Fibroblast of lung (primary cell): ENCODE measurements at regions not wholly inside any gene's neighbourhood (a gene's known extent, or its start where the extent isn't known, plus 50 kb on each side); places are given as distances from the start of the nearest gene placed in this dataset.

ENCODE experiments used
- EZH2 ChIP-seq: IDR thresholded peaks from 2 replicates; pipeline ENCODE4 v1.5.1; 2012; ENCODE audit warnings: low read length, control low read depth, mild to moderate bottlenecking; ENCODE audit errors: missing control alignments
- TF ChIP-seq, protein P1 (sequence below), 2 donors: IDR thresholded peaks in 1 of 2; conservative IDR thresholded peaks in 1 of 2; 1 replicate in 1 of 2; 2 replicates in 1 of 2; pipeline ENCODE4 v1.5.1; 2011 to 2012; ENCODE audit warnings: low read length in 2 of 2, control low read depth in 1 of 2, inconsistent platforms in 1 of 2, low read depth in 1 of 2, mild to moderate bottlenecking in 1 of 2

DNA sequence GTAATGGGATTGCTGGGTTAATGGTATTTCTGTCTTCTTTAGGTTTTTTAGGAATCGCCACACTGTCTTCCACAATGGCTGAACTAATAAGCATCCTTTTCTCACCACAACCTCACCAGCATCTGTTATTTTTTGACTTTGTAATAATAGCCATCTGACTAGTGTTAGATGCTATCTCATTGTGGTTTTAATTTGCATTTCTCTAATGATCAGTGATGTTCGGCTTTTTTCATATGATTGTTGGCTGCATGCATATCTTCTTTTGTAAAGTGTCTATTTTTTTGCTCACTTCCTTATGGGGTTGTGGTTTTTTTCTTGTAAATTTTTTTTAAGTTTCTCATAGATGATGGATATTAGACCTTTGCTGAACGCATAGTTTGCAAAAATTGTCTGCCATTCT, 377.9 kb downstream of the GALC start:
- TF ChIP-seq, protein P1, sequence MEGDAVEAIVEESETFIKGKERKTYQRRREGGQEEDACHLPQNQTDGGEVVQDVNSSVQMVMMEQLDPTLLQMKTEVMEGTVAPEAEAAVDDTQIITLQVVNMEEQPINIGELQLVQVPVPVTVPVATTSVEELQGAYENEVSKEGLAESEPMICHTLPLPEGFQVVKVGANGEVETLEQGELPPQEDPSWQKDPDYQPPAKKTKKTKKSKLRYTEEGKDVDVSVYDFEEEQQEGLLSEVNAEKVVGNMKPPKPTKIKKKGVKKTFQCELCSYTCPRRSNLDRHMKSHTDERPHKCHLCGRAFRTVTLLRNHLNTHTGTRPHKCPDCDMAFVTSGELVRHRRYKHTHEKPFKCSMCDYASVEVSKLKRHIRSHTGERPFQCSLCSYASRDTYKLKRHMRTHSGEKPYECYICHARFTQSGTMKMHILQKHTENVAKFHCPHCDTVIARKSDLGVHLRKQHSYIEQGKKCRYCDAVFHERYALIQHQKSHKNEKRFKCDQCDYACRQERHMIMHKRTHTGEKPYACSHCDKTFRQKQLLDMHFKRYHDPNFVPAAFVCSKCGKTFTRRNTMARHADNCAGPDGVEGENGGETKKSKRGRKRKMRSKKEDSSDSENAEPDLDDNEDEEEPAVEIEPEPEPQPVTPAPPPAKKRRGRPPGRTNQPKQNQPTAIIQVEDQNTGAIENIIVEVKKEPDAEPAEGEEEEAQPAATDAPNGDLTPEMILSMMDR (conservative IDR thresholded peaks at IDR 0.05 in 1 of 2, IDR thresholded peaks at IDR 0.05 in 1 of 2; ENCODE audit: low read depth in 1 of 2, low read length in 2 of 2) = no peak
- TF ChIP-seq EZH2 = no peak
